ENCODE measurements at regions not wholly inside any gene's neighbourhood (a gene's known extent, or its start where the extent isn't known, plus 50 kb on each side); places are given as distances from the start of the nearest gene placed in this dataset.

DNA sequence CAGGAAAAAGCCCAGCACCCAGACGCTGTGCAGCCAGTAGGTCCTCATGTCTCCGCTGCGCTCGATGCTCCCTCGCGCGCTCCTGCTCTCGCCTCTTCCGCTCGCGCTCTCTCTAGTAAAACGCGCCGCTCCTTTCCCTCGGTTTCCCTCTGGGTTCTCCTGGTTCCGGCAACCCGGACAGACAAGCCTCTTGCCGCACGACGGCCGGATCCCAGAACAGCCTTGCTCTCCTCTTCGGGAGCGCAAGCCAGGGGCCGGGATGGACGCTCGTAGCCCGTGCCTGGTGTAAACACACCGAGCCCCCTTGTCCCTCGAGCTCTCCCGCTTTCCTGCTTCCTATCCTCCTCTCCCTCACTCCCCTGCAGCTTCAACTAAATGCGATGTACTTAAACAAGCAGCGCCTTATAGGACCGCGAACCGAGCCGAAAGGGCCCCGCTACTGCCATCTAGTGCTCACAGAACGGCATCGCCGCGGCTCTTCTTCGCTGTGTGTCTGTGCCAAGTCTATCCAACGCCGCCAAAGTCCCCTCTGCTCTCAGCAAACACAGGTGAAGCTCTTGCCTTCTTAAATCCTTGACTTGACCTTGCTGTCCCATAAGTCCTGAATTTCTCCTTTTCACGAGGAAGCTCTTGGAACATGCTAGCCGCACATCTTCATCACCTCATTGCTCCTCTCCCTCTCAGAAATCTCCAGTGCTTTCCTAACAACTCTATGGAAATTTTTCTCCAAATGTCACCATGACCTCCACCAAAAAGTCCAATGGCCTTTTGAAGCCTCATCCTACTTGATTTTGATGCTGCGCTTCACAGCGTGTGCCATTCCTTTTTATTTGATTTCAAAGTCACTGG, 1037.2 kb downstream of the IGSF11 start:
- peak overlapping the region; percentile 38 for H3K4me3 ChIP-seq
- no peak overlapping the region for H3K9ac ChIP-seq (ENCODE audit: low read depth in 2 of 2, low read length in 2 of 2)
- no peaks in the 10 kb centered on the region for H3K36me3 ChIP-seq
- H3K27me3 ChIP-seq, result peaks cover 4% of the 10 kb centered on the region
- intact Hi-C loops (cut with DNase I), result no loop called here
- H3K9me3 ChIP-seq, result no peaks in the 10 kb centered on the region
- peaks cover 4% of the 10 kb centered on the region for H3K4me1 ChIP-seq
- DNase-seq, result peak; percentile 68
- TF ChIP-seq, protein P1, sequence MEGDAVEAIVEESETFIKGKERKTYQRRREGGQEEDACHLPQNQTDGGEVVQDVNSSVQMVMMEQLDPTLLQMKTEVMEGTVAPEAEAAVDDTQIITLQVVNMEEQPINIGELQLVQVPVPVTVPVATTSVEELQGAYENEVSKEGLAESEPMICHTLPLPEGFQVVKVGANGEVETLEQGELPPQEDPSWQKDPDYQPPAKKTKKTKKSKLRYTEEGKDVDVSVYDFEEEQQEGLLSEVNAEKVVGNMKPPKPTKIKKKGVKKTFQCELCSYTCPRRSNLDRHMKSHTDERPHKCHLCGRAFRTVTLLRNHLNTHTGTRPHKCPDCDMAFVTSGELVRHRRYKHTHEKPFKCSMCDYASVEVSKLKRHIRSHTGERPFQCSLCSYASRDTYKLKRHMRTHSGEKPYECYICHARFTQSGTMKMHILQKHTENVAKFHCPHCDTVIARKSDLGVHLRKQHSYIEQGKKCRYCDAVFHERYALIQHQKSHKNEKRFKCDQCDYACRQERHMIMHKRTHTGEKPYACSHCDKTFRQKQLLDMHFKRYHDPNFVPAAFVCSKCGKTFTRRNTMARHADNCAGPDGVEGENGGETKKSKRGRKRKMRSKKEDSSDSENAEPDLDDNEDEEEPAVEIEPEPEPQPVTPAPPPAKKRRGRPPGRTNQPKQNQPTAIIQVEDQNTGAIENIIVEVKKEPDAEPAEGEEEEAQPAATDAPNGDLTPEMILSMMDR (IDR thresholded peaks at IDR 0.05), result peak; percentile 86
- no peak overlapping the region for H3K27ac ChIP-seq

GRCh38 chr3:117998071-117998470, 1036.6 kb downstream of the IGSF11 start:
- Histone ChIP-seq H3K27me3 (peaks cover 4% of the 10 kb centered on the region), H3K4me1 (peaks cover 4% of the 10 kb centered on the region), H3K36me3 (no peaks in the 10 kb centered on the region), H3K9ac (ENCODE audit: low read depth in 2 of 2, low read length in 2 of 2) (no peak overlapping the region), H3K9me3 (no peaks in the 10 kb centered on the region), H3K27ac (no peak overlapping the region), H3K4me3 (no peak overlapping the region)
- TF ChIP-seq, protein P1 (IDR thresholded peaks at IDR 0.05), result no peak
- intact Hi-C loops (cut with DNase I), result no loop called here
- no peak for DNase-seq

- intact Hi-C loops (cut with DNase I), result no loop called here
- H3K36me3 ChIP-seq, result no peaks in the 10 kb centered on the region
- no peaks in the 10 kb centered on the region for H3K27me3 ChIP-seq
- DNase-seq, result no peak
- H3K9ac ChIP-seq (ENCODE audit: low read depth in 2 of 2, low read length in 2 of 2), result no peak overlapping the region
- no peak overlapping the region for H3K27ac ChIP-seq
- H3K4me3 ChIP-seq, result no peak overlapping the region
- H3K9me3 ChIP-seq, result no peaks in the 10 kb centered on the region
- TF ChIP-seq, protein P1 (IDR thresholded peaks at IDR 0.05), result no peak
- H3K4me1 ChIP-seq, result peaks cover 4% of the 10 kb centered on the region
Measured at GRCh38 chr3:118000219-118000618, 1034.4 kb downstream of the IGSF11 start.

- Histone ChIP-seq H3K4me1 (peaks cover 4% of the 10 kb centered on the region), H3K27me3 (no peaks in the 10 kb centered on the region), H3K9ac (ENCODE audit: low read depth in 2 of 2, low read length in 2 of 2) (no peak overlapping the region), H3K36me3 (no peaks in the 10 kb centered on the region), H3K9me3 (no peaks in the 10 kb centered on the region), H3K4me3 (no peak overlapping the region), H3K27ac (no peak overlapping the region)
- DNase-seq, result no peak
- TF ChIP-seq, protein P1 (IDR thresholded peaks at IDR 0.05), result no peak
- intact Hi-C loops (cut with DNase I), result no loop called here
Measured at GRCh38 chr3:118001380-118001779, 1033.3 kb downstream of the IGSF11 start.

DNA sequence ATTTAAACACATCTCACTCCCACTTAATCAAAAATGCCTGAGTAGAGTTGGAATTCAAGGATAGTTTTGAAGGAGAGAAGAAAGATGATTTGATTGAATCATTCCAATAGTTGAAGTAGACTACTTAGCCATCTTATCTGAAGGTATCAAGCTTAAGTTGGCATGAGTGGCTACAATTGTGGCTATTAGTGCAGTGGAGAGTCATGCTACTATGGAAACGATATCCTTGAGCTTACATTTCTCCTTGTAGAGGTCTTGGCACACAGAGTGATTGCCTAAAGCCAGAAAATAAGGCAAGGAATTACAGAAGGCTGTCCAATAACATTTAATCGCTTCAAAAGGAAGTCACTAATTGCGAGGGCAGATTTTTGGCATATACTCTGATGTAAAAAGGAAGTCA, 1022.7 kb downstream of the IGSF11 start:
- no peaks in the 10 kb centered on the region for H3K4me1 ChIP-seq
- H3K27me3 ChIP-seq, result no peaks in the 10 kb centered on the region
- no peak overlapping the region for H3K9ac ChIP-seq (ENCODE audit: low read depth in 2 of 2, low read length in 2 of 2)
- no peak overlapping the region for H3K27ac ChIP-seq
- H3K36me3 ChIP-seq, result no peaks in the 10 kb centered on the region
- H3K4me3 ChIP-seq, result no peak overlapping the region
- DNase-seq, result no peak
- intact Hi-C loops (cut with DNase I), result no loop called here
- TF ChIP-seq, protein P1 (IDR thresholded peaks at IDR 0.05), result no peak
- H3K9me3 ChIP-seq, result no peaks in the 10 kb centered on the region

Measured in colonic mucosa (tissue), 4 donors.